Natural killer cell (primary cell): ENCODE measurements at regions not wholly inside any gene's neighbourhood (a gene's known extent, or its start where the extent isn't known, plus 50 kb on each side); places are given as distances from the start of the nearest gene placed in this dataset.
"Not testable (repeated sequence)": the region's sequence is repeated elsewhere in the genome, so short reads cannot be mapped to it uniquely, and the experiment has no call there.

Experiments used
- ATAC-seq, 3 donors: fragments of 150-1000 bp in 2 of 3; fragments of 200-7000 bp in 1 of 3; cut with Tn5 transposase; 1 replicate in 1 of 3; 2 replicates in 2 of 3; pipeline ENCODE4 v1.10.0; 2021; ENCODE audit warnings: mild to moderate bottlenecking in 2 of 3, moderate library complexity in 2 of 3
- DNase-seq, 2 donors: peaks; one replicate each; pipeline versions ENCODE4 v3.0.0 to v3.0.0-alpha.2; 2013 to 2021; ENCODE audit warnings: mixed read lengths in 1 of 2
- H3K27ac ChIP-seq: one replicate; pipeline ENCODE4 v1.5.1; 2013; ENCODE audit warnings: mild to moderate bottlenecking, low read length
- H3K27me3 ChIP-seq: one replicate; pipeline ENCODE4 v1.6.1; 2013; ENCODE audit warnings: low read length; ENCODE audit not compliant: control insufficient read depth, insufficient read depth
- H3K36me3 ChIP-seq: one replicate; pipeline ENCODE4 v1.6.1; 2013; ENCODE audit warnings: low read length; ENCODE audit not compliant: control insufficient read depth, insufficient read depth
- H3K4me1 ChIP-seq: one replicate; pipeline ENCODE4 v1.6.1; 2013; ENCODE audit warnings: low read length; ENCODE audit not compliant: control insufficient read depth, insufficient read depth
- H3K4me3 ChIP-seq: one replicate; pipeline ENCODE4 v1.5.1; 2013; ENCODE audit warnings: low read length
- H3K9me3 ChIP-seq: one replicate; pipeline ENCODE4 v1.6.1; 2013; ENCODE audit warnings: low read length; ENCODE audit not compliant: control insufficient read depth, insufficient read depth
- H3K27ac Mint-ChIP-seq, 2 donors: one replicate each; pipeline ENCODE4 v1.8.0; 2022; ENCODE audit warnings: mild to moderate bottlenecking in 2 of 2, mixed read lengths in 2 of 2, moderate library complexity in 1 of 2
- H3K27me3 Mint-ChIP-seq, 2 donors: one replicate each; pipeline ENCODE4 v1.8.0; 2022; ENCODE audit warnings: low read depth in 2 of 2, mixed read lengths in 2 of 2
- H3K36me3 Mint-ChIP-seq: one replicate; pipeline ENCODE4 v1.8.0; 2022; ENCODE audit warnings: mixed read lengths
- H3K4me1 Mint-ChIP-seq, 2 donors: one replicate each; pipeline ENCODE4 v1.8.0; 2022; ENCODE audit warnings: mixed read lengths in 2 of 2
- H3K4me3 Mint-ChIP-seq: one replicate; pipeline ENCODE4 v1.8.0; 2022; ENCODE audit warnings: mild to moderate bottlenecking, moderate library complexity, mixed read lengths
- H3K9me3 Mint-ChIP-seq, 2 donors: one replicate each; pipeline ENCODE4 v1.8.0; 2022; ENCODE audit warnings: mixed read lengths in 2 of 2
- CTCF ChIP-seq: fragments of 200-600 bp; IDR thresholded peaks from one replicate; pipeline ENCODE4 v1.8.0; 2022; ENCODE audit warnings: antibody characterized with exemption
- WGBS: methylation state at CpG from one replicate; pipeline ENCODE4 v1.1.7; 2013; ENCODE audit warnings: missing lambda C conversion rate; ENCODE audit not compliant: insufficient coverage; 5-methylcytosine and 5-hydroxymethylcytosine counted together
- intact Hi-C: fragments of 100-400 bp; cut with micrococcal nuclease; formaldehyde crosslinking; loops from one replicate; pipeline ENCODE4 v1.14.2; 2022

- DNase-seq, result no peak
- Histone ChIP-seq H3K27ac (no peak overlapping the region), H3K9me3 (no peaks in the 10 kb centered on the region), H3K27me3 (no peaks in the 10 kb centered on the region), H3K4me3 (no peak overlapping the region), H3K4me1 (no peaks in the 10 kb centered on the region), H3K36me3 (no peaks in the 10 kb centered on the region)
- Mint-ChIP-seq H3K27me3 (no peaks in the 10 kb centered on the region), H3K36me3 (no peaks in the 10 kb centered on the region), H3K27ac (no peak overlapping the region), H3K4me1 (no peaks in the 10 kb centered on the region), H3K4me3 (no peak overlapping the region), H3K9me3 (no peaks in the 10 kb centered on the region)
- intact Hi-C loops, result no loop called here
- TF ChIP-seq CTCF, result no peak
- no peak for ATAC-seq
- WGBS, result 98% methylated on average over 4 of the region's 4 CpGs
Measured at GRCh38 chr16:88133507-88133843, 182.2 kb downstream of the BANP start.

DNA sequence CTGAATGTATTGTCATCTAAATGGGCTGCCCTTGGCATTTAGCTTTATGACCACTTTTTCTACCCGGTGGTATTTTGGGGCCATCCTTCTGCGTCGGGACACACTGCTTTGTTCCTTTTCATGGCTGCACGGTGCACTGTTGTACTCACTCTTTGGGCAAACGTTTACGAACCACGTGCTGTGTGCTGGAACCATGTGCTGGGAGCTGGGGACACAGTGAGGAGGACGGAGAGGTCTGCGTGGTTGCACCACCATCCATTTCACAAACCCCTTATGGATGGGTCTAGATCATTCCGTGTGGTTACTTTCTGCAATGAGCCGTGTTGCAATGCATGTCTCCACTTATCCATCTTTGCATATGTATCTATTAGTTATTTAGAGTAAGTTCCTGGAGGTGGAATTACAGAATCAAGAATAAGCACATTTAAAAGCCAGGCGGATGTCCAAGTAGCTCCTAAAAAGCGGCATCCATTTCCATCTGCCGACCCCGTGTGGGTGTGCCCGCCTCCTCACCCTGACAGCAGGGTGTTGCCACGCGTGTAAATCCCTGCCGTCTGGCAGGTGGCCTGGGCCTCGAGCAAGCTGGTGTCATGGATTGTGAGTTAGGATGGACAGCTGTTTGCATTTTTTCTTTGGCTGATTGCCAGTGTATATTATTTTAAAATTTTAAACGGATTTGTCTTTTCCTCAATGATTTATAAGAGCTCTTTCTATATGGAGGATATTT is 183.1 kb downstream of the BANP start:
- H3K27ac ChIP-seq, H3K4me3 ChIP-seq, ATAC-seq, H3K27ac Mint-ChIP-seq, H3K9me3 Mint-ChIP-seq, H3K9me3 ChIP-seq, H3K36me3 Mint-ChIP-seq, H3K4me1 Mint-ChIP-seq, H3K36me3 ChIP-seq, H3K4me3 Mint-ChIP-seq, intact Hi-C loops, H3K4me1 ChIP-seq, H3K27me3 ChIP-seq, DNase-seq, H3K27me3 Mint-ChIP-seq: not testable (repeated sequence)
- 86% methylated on average over 13 of the region's 21 CpGs for WGBS

DNA sequence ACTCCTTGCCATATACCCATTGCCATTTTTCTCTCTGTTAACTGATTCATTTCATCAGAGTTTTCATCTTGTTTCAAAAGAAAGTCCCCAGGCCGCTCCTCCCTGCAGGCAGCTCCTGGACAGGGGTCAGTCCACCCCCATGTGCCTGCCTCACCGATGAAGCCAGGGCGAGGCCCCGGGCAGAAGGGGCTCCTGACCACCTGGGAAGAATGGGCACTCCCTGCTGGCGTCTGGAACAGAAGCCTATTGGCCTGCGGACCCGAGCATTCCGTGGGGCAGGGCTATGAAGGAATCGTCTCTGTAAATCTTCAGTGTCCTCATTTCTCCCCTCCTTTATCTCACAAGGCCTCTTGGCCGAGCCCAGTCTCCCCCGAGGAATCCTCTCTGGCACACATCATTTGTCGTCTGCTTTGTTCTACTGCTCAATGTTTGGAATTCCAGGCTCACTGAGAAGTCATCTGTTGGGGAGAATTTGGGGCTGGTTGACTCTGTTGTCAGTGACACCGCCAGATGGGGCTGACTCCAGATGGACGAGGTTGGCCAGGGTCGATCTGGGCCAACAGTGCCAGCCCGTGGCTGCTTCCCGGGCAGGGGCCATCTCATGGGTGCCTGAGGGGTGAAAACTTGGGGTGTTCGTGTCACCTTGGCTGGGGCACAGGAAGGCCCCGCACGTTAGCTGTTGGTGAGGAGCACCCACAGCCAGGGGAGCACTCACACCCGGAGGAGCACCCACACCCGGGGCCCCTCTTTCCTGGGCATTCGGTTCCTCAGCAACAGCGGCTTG is 183.9 kb downstream of the BANP start:
- H3K4me1 Mint-ChIP-seq, DNase-seq, H3K4me3 Mint-ChIP-seq, ATAC-seq, H3K36me3 ChIP-seq, H3K27me3 ChIP-seq, H3K27ac Mint-ChIP-seq, H3K27ac ChIP-seq, H3K9me3 ChIP-seq, H3K4me1 ChIP-seq, H3K36me3 Mint-ChIP-seq, H3K9me3 Mint-ChIP-seq, H3K27me3 Mint-ChIP-seq, intact Hi-C loops, H3K4me3 ChIP-seq: not testable (repeated sequence)
- 85% methylated on average over 19 of the region's 24 CpGs for WGBS

DNA sequence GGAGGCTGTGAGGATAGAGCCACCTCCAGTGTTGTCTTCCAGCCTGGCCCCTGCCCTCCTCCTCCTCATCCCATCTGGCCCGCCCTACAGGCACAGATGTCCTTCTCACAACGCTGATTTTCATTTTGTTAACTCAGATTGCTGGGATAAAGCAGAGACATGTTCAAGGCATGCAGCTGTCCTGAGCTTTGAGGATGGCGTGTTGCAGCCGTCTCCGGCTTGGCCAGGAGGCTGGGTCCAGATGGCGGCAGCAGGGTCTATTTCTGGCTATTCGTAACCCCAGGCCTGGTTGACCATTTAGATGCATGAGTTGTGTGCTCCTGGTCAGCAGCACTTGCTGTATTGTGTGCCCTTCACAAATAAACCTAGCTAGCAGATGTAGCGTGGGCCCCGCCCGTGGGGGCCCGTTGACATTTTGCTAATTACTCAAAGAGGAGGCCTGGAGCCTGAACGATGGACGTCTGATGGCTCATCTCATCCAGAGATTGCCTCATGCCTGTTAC is 185.0 kb downstream of the BANP start:
- DNase-seq, H3K4me1 ChIP-seq, H3K27me3 Mint-ChIP-seq, H3K4me3 ChIP-seq, H3K9me3 Mint-ChIP-seq, H3K36me3 ChIP-seq, H3K27ac Mint-ChIP-seq, H3K4me1 Mint-ChIP-seq, H3K4me3 Mint-ChIP-seq, intact Hi-C loops, ATAC-seq, H3K36me3 Mint-ChIP-seq, H3K9me3 ChIP-seq, H3K27me3 ChIP-seq, H3K27ac ChIP-seq: not testable (repeated sequence)
- WGBS, result 92% methylated on average over 13 of the region's 13 CpGs

GRCh38 chr16:88136939-88137338 is 185.7 kb downstream of the BANP start:
- H3K27ac ChIP-seq, H3K9me3 ChIP-seq, H3K27me3 ChIP-seq, H3K36me3 ChIP-seq, H3K4me3 ChIP-seq, H3K9me3 Mint-ChIP-seq, H3K27ac Mint-ChIP-seq, H3K27me3 Mint-ChIP-seq, H3K4me1 Mint-ChIP-seq, H3K4me3 Mint-ChIP-seq, H3K36me3 Mint-ChIP-seq, H3K4me1 ChIP-seq, intact Hi-C loops, DNase-seq: not testable (repeated sequence)
- WGBS, result 98% methylated on average over 3 of the region's 4 CpGs
- peak in 1 of 3 donors; percentile 30 for ATAC-seq

- H3K4me3 Mint-ChIP-seq, H3K4me3 ChIP-seq, intact Hi-C loops, DNase-seq, H3K27me3 Mint-ChIP-seq, H3K36me3 Mint-ChIP-seq, H3K4me1 ChIP-seq, H3K27ac ChIP-seq, ATAC-seq, H3K9me3 Mint-ChIP-seq, H3K27ac Mint-ChIP-seq, H3K36me3 ChIP-seq, H3K9me3 ChIP-seq, H3K4me1 Mint-ChIP-seq, H3K27me3 ChIP-seq: not testable (repeated sequence)
- WGBS, result 85% methylated on average over 2 of the region's 6 CpGs
Measured at GRCh38 chr16:88139141-88139540, 187.9 kb downstream of the BANP start.

DNA sequence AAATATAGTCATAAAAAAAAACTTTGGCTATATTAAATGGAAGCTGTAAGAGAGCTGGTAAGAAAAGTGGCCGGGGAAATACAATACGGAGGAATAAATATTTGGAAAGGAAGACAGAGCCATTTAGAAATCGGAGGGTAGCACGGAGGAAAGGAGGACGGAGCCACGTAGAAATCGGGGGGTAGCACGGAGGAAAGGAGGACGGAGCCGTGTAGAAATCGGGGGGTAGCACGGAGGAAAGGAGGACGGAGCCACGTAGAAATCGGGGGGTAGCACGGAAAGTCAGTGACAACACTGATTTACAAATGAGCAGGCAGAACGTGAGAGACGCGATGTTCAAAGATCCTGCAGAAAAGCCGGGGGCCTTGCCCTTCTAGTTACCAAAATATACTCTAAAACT is 189.0 kb downstream of the BANP start:
- H3K4me1 Mint-ChIP-seq, result not testable (repeated sequence)

More for the DNA sequence above, 189.0 kb downstream of the BANP start:
- intact Hi-C loops, H3K4me1 ChIP-seq, H3K27me3 Mint-ChIP-seq, H3K27me3 ChIP-seq, H3K36me3 ChIP-seq, H3K27ac Mint-ChIP-seq, H3K4me3 ChIP-seq, H3K4me3 Mint-ChIP-seq, ATAC-seq, H3K9me3 Mint-ChIP-seq, H3K9me3 ChIP-seq, H3K27ac ChIP-seq, H3K36me3 Mint-ChIP-seq: not testable (repeated sequence)
- DNase-seq, result peak in 1 of 2 donors; percentile 29
- WGBS, result 94% methylated on average over 16 of the region's 20 CpGs
